H1 (cell line): ENCODE measurements at regions not wholly inside any gene's neighbourhood (a gene's known extent, or its start where the extent isn't known, plus 50 kb on each side); places are given as distances from the start of the nearest gene placed in this dataset.

Experiments
- CTCF ChIA-PET: fragments of 300-600 bp; sonication (Branson Sonifier 250); formaldehyde crosslinking; loops from one replicate; lab custom pipeline; 2021; ENCODE audit not compliant: partially characterized antibody; lab: Charles Lee
- POLR2A ChIA-PET: fragments of 300-600 bp; sonication (Branson Sonifier 250); formaldehyde crosslinking; loops from one replicate; lab custom pipeline; 2021; ENCODE audit warnings: inconsistent platforms; ENCODE audit not compliant: partially characterized antibody; lab: Charles Lee
- DNase-seq, 2 experiments: peaks; one replicate each; pipeline versions ENCODE4 v3.0.0 to v3.0.0-alpha.2; 2010 to 2022; ENCODE audit warnings: low spot score in 2 of 2, low read depth in 1 of 2, mixed read lengths in 1 of 2
- FAIRE-seq: peaks from 2 replicates; lab custom pipeline; 2011; peaks lifted over from hg19 to GRCh38; lab: Jason Lieb, UNC
- H2AFZ ChIP-seq: 2 replicates; pipeline ENCODE4 v1.8.1; 2012; ENCODE audit warnings: low read length, inconsistent platforms
- H2AK5ac ChIP-seq: 2 replicates; pipeline ENCODE4 v1.6.1; 2013; ENCODE audit warnings: low read depth, low read length
- H2BK120ac ChIP-seq: replicated peaks from 2 replicates; pipeline ENCODE3; 2013; ENCODE audit warnings: low read depth, low read length, inconsistent platforms
- H2BK12ac ChIP-seq: 2 replicates; pipeline ENCODE4 v1.6.1; 2013; ENCODE audit warnings: low read depth, low read length
- H2BK15ac ChIP-seq: 2 replicates; pipeline ENCODE4 v1.6.1; 2013; ENCODE audit warnings: low read length
- H2BK20ac ChIP-seq: 2 replicates; pipeline ENCODE4 v1.6.1; 2013; ENCODE audit warnings: low read length
- H2BK5ac ChIP-seq: 2 replicates; pipeline ENCODE4 v1.6.1; 2013; ENCODE audit warnings: low read depth, low read length
- H3K14ac ChIP-seq: 2 replicates; pipeline ENCODE4 v1.6.1; 2013; ENCODE audit warnings: inconsistent platforms; ENCODE audit not compliant: insufficient read length
- H3K18ac ChIP-seq: 2 replicates; pipeline ENCODE4 v1.6.1; 2013; ENCODE audit warnings: low read length; ENCODE audit errors: extremely low read depth
- H3K23ac ChIP-seq: 2 replicates; pipeline ENCODE4 v1.6.1; 2013; ENCODE audit warnings: inconsistent platforms; ENCODE audit not compliant: insufficient read length
- H3K23me2 ChIP-seq: 2 replicates; pipeline ENCODE4 v1.6.1; 2013; ENCODE audit warnings: low read depth, low read length
- H3K27ac ChIP-seq: 2 replicates; pipeline ENCODE4 v1.6.1; 2011; ENCODE audit warnings: low read depth, low read length, inconsistent platforms
- H3K27me3 ChIP-seq, 4 experiments: replicated peaks in 1 of 4; 1 replicate in 1 of 4; 2 replicates in 3 of 4; pipeline versions ENCODE4 v1.6.1 to v1.8.1; 2011 to 2013; ENCODE audit warnings: low read length in 3 of 4, mild to moderate bottlenecking in 3 of 4, inconsistent platforms in 2 of 4, mixed read lengths in 2 of 4, moderate library complexity in 1 of 4; ENCODE audit not compliant: control insufficient read depth in 3 of 4, insufficient read depth in 3 of 4; ENCODE audit errors: extremely low read depth in 1 of 4
- H3K36me3 ChIP-seq, 4 experiments: 2 replicates each; pipeline versions ENCODE4 v1.6.1 to v1.8.1; 2011 to 2013; ENCODE audit warnings: mild to moderate bottlenecking in 4 of 4, low read length in 3 of 4, moderate library complexity in 2 of 4, control low read depth in 1 of 4, inconsistent platforms in 1 of 4; ENCODE audit not compliant: insufficient read depth in 4 of 4, control insufficient read depth in 2 of 4
- H3K4ac ChIP-seq: replicated peaks from 2 replicates; pipeline ENCODE3; 2013; ENCODE audit warnings: low read length, low read depth, mixed read lengths, inconsistent platforms; ENCODE audit not compliant: insufficient read length
- H3K4me1 ChIP-seq, 4 experiments: replicated peaks in 1 of 4; 1 replicate in 1 of 4; 2 replicates in 3 of 4; pipeline versions ENCODE4 v1.6.1 to v1.8.1; 2011 to 2013; ENCODE audit warnings: low read length in 3 of 4, inconsistent platforms in 2 of 4, mixed read lengths in 1 of 4; ENCODE audit not compliant: insufficient read depth in 4 of 4, control insufficient read depth in 3 of 4
- H3K4me2 ChIP-seq, 2 experiments: 2 replicates each; pipeline versions ENCODE4 v1.6.1 to v1.8.1; 2011 to 2013; ENCODE audit warnings: low read depth in 2 of 2, low read length in 2 of 2, control low read depth in 1 of 2, inconsistent platforms in 1 of 2, mild to moderate bottlenecking in 1 of 2; ENCODE audit not compliant: insufficient read depth in 1 of 2
- H3K4me3 ChIP-seq, 4 experiments: fragments of 200-600, 300-600 bp in 1 of 4; sonication (generic), shearing (Covaris generic), sonication (Bioruptor Twin) in 1 of 4; 2 replicates each; pipeline versions ENCODE4 v1.5.1 to v1.8.1; 2011 to 2016; ENCODE audit warnings: low read length in 4 of 4, low read depth in 3 of 4, control low read depth in 2 of 4, inconsistent platforms in 2 of 4, mild to moderate bottlenecking in 2 of 4, mixed read lengths in 1 of 4, moderate library complexity in 1 of 4; ENCODE audit not compliant: insufficient read depth in 2 of 4; ENCODE audit errors: extremely low read depth in 1 of 4
- H3K56ac ChIP-seq: replicated peaks from 2 replicates; pipeline ENCODE3; 2013; ENCODE audit warnings: low read depth, mild to moderate bottlenecking, mixed read lengths, low read length, inconsistent platforms; ENCODE audit not compliant: insufficient read length
- H3K79me1 ChIP-seq: 2 replicates; pipeline ENCODE4 v1.6.1; 2013; ENCODE audit warnings: low read depth, low read length, control low read depth
- H3K79me2 ChIP-seq, 2 experiments: 2 replicates each; pipeline versions ENCODE4 v1.6.1 to v1.8.1; 2012 to 2013; ENCODE audit warnings: low read length in 2 of 2, mild to moderate bottlenecking in 2 of 2, inconsistent platforms in 1 of 2; ENCODE audit not compliant: insufficient read depth in 2 of 2, control insufficient read depth in 1 of 2
- H3K9ac ChIP-seq, 4 experiments: replicated peaks in 1 of 4; 1 replicate in 1 of 4; 2 replicates in 3 of 4; pipeline versions ENCODE4 v1.6.1 to v1.8.1; 2011 to 2013; ENCODE audit warnings: low read depth in 3 of 4, low read length in 3 of 4, control low read depth in 2 of 4, mild to moderate bottlenecking in 2 of 4, moderate library complexity in 2 of 4, inconsistent platforms in 1 of 4; ENCODE audit errors: extremely low read depth in 1 of 4
- H3K9me3 ChIP-seq, 2 experiments: 2 replicates each; pipeline versions ENCODE4 v1.6.1 to v1.8.1; 2012 to 2013; ENCODE audit warnings: mild to moderate bottlenecking in 2 of 2, moderate library complexity in 2 of 2, control low read depth in 1 of 2, inconsistent platforms in 1 of 2, low read depth in 1 of 2, low read length in 1 of 2, mixed read lengths in 1 of 2; ENCODE audit not compliant: insufficient read depth in 2 of 2
- H4K20me1 ChIP-seq, 2 experiments: replicated peaks in 1 of 2; 2 replicates each; pipeline versions ENCODE3 to v1.8.1; 2011 to 2013; ENCODE audit warnings: inconsistent platforms in 2 of 2, low read length in 2 of 2, mild to moderate bottlenecking in 1 of 2; ENCODE audit not compliant: insufficient read depth in 2 of 2, control insufficient read depth in 1 of 2
- H4K5ac ChIP-seq: 2 replicates; pipeline ENCODE4 v1.6.1; 2013; ENCODE audit warnings: low read length, low read depth, mixed read lengths, inconsistent platforms; ENCODE audit not compliant: insufficient read length
- H4K8ac ChIP-seq: 2 replicates; pipeline ENCODE4 v1.8.0; 2013; ENCODE audit warnings: mild to moderate bottlenecking, moderate library complexity, low read length, inconsistent platforms; ENCODE audit not compliant: insufficient read depth; ENCODE audit errors: extremely low read depth
- H4K91ac ChIP-seq: replicated peaks from 2 replicates; pipeline ENCODE3; 2013; ENCODE audit warnings: low read length, mixed read lengths, inconsistent platforms; ENCODE audit not compliant: insufficient read length
- BCL11A ChIP-seq, 2 experiments: IDR thresholded peaks; one replicate each; pipeline ENCODE4 v1.6.1; 2011; ENCODE audit warnings: low read depth in 2 of 2, low read length in 2 of 2, mild to moderate bottlenecking in 2 of 2
- CBX8 ChIP-seq: fragments of 300-800, 300-1000 bp; sonication (generic); IDR thresholded peaks from 2 replicates; pipeline ENCODE4 v1.7.1; 2016; ENCODE audit warnings: low read depth, low read length, borderline replicate concordance
- EP300 ChIP-seq, 2 experiments: IDR thresholded peaks; 1 replicate in 1 of 2; 2 replicates in 1 of 2; pipeline ENCODE4 v1.6.1; 2011 to 2012; ENCODE audit warnings: low read depth in 2 of 2, low read length in 2 of 2, mild to moderate bottlenecking in 2 of 2, borderline replicate concordance in 1 of 2, inconsistent platforms in 1 of 2, moderate library complexity in 1 of 2
- FOSL1 ChIP-seq: IDR thresholded peaks from 2 replicates; pipeline ENCODE4 v1.6.1; 2011; ENCODE audit warnings: mild to moderate bottlenecking, low read depth, low read length, moderate library complexity; ENCODE audit not compliant: insufficient read depth
- JUN ChIP-seq: IDR thresholded peaks from 2 replicates; pipeline ENCODE4 v1.6.1; 2011; ENCODE audit warnings: low read depth, mild to moderate bottlenecking, improper control_type of control experiment, low read length
- JUND ChIP-seq: IDR thresholded peaks from 2 replicates; pipeline ENCODE4 v1.6.1; 2011; ENCODE audit warnings: mild to moderate bottlenecking, improper control_type of control experiment, low read length
- POLR2AphosphoS5 ChIP-seq: IDR thresholded peaks from 2 replicates; pipeline ENCODE4 v1.6.1; 2011; ENCODE audit warnings: low read depth, low read length
- RBBP5 ChIP-seq: IDR thresholded peaks from 2 replicates; pipeline ENCODE4 v1.7.1; 2012; ENCODE audit warnings: low read depth, mild to moderate bottlenecking, inconsistent platforms, low read length, moderate library complexity, borderline replicate concordance
- SIN3A ChIP-seq, 2 experiments: IDR thresholded peaks in 1 of 2; conservative IDR thresholded peaks in 1 of 2; 2 replicates each; pipeline ENCODE4 v1.6.1; 2011 to 2012; ENCODE audit warnings: low read length in 2 of 2, improper control_type of control experiment in 1 of 2, low read depth in 1 of 2, mild to moderate bottlenecking in 1 of 2
- SP1 ChIP-seq: IDR thresholded peaks from 2 replicates; pipeline ENCODE4 v1.6.1; 2011; ENCODE audit warnings: low read depth, low read length
- SP4 ChIP-seq: IDR thresholded peaks from 2 replicates; pipeline ENCODE4 v1.6.1; 2012; ENCODE audit warnings: low read length, inconsistent platforms
- TCF12 ChIP-seq: IDR thresholded peaks from 2 replicates; pipeline ENCODE4 v1.6.1; 2011; ENCODE audit warnings: low read depth, mild to moderate bottlenecking, low read length
- TEAD4 ChIP-seq: IDR thresholded peaks from 2 replicates; pipeline ENCODE4 v1.6.1; 2012; ENCODE audit warnings: low read depth, low read length, inconsistent platforms, mixed read lengths
- WGBS, 2 experiments: shearing (Covaris generic) in 1 of 2; methylation state at CpG; one replicate each; pipeline versions ENCODE4 v1.1.6 to v1.1.7; 2013 to 2015; ENCODE audit warnings: low lambda C conversion rate in 2 of 2, mixed read lengths in 2 of 2, inconsistent platforms in 1 of 2, low coverage in 1 of 2, missing lambda C conversion rate in 1 of 2; ENCODE audit not compliant: insufficient replicate concordance in 2 of 2, insufficient coverage in 1 of 2, insufficient read length in 1 of 2; ENCODE audit errors: extremely low coverage in 1 of 2, missing lambda C conversion rate in 1 of 2; 5-methylcytosine and 5-hydroxymethylcytosine counted together
- TF ChIP-seq, protein P1 (sequence below): IDR thresholded peaks from 2 replicates; pipeline ENCODE4 v1.6.1; 2011; ENCODE audit warnings: low read length, improper control_type of control experiment

DNA sequence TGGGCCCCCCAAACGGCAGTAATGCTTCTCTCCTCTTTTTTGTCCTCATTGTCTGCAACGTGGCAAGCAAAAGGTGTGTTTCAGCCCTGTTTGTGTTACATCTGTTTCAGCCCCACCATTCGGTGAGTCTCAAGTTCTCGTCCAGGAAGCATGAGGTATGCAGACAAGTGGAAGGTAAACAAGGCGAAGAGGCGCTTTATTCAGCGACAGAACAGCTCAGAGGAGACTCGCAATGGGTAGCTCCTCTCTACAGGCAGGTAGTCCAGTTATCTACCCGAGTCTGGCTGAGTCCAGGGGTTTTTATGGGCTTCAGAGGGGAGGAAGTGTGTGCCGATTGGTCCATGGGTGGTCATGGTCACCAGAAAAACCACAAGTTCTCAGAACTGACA lies 733.4 kb upstream of the CDH7 start:
- Histone ChIP-seq H3K4ac (no peak overlapping the region), H2BK120ac (no peak overlapping the region), H2BK20ac (no peak overlapping the region), H3K79me1 (no peaks in the 10 kb centered on the region), H3K18ac (no peak overlapping the region), H3K79me2 (no peaks in the 10 kb centered on the region), H2BK15ac (no peak overlapping the region), H4K8ac (no peak overlapping the region), H2BK5ac (no peak overlapping the region), H4K91ac (no peak overlapping the region), H3K36me3 (no peaks in the 10 kb centered on the region), H4K20me1 (no peaks in the 10 kb centered on the region), H3K23me2 (no peaks in the 10 kb centered on the region), H2AK5ac (no peak overlapping the region), H2AFZ (peak overlapping the region; percentile 44; the same call in 1 of the 2 replicates), H3K4me1 (no peaks in the 10 kb centered on the region), H3K27ac (no peak overlapping the region), H3K23ac (no peak overlapping the region), H3K4me3 (no peak overlapping the region), H3K56ac (no peak overlapping the region), H3K9ac (no peak overlapping the region), H3K14ac (no peak overlapping the region), H3K4me2 (no peak overlapping the region), H3K27me3 (no peaks in the 10 kb centered on the region), H2BK12ac (no peak overlapping the region), H4K5ac (no peak overlapping the region), H3K9me3 (no peaks in the 10 kb centered on the region)
- 95% methylated on average over 10 of the region's 10 CpGs; no CpG with 5 or more reads in 1 of the 2 experiments for WGBS, 2 experiments
- DNase-seq (no peak), FAIRE-seq (no peak)
- no peak for TF ChIP-seq RBBP5
- TF ChIP-seq JUN, result no peak
- no peak for TF ChIP-seq TCF12
- no peak for TF ChIP-seq JUND
- TF ChIP-seq, protein P1, sequence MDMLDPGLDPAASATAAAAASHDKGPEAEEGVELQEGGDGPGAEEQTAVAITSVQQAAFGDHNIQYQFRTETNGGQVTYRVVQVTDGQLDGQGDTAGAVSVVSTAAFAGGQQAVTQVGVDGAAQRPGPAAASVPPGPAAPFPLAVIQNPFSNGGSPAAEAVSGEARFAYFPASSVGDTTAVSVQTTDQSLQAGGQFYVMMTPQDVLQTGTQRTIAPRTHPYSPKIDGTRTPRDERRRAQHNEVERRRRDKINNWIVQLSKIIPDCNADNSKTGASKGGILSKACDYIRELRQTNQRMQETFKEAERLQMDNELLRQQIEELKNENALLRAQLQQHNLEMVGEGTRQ, result no peak
- no peak for TF ChIP-seq SIN3A (conservative IDR thresholded peaks at IDR 0.05 in 1 of 2, IDR thresholded peaks at IDR 0.05 in 1 of 2; ENCODE audit: low read depth in 1 of 2, low read length in 2 of 2)
- no peak for TF ChIP-seq EP300 (IDR thresholded peaks at IDR 0.05; ENCODE audit: borderline replicate concordance in 1 of 2, low read depth in 2 of 2, low read length in 2 of 2)
- no peak for TF ChIP-seq POLR2AphosphoS5
- TF ChIP-seq BCL11A (IDR thresholded peaks at IDR 0.05; ENCODE audit: low read depth in 2 of 2, low read length in 2 of 2), result no peak
- no peak for TF ChIP-seq TEAD4
- no peak for TF ChIP-seq SP1
- TF ChIP-seq CBX8, result no peak
- TF ChIP-seq FOSL1, result no peak
- no peak for TF ChIP-seq SP4
- POLR2A ChIA-PET, result no interaction called here
- CTCF ChIA-PET, result no interaction called here
